SU-DHL-6 (cell line): ENCODE measurements at regions not wholly inside any gene's neighbourhood (a gene's known extent, or its start where the extent isn't known, plus 50 kb on each side); places are given as distances from the start of the nearest gene placed in this dataset.
A peak's percentile ranks its signal among the peaks of the same experiment; 100 is the strongest.
"Not testable (repeated sequence)": the region's sequence is repeated elsewhere in the genome, so short reads cannot be mapped to it uniquely, and the experiment has no call there.

Experiments
- H2AFZ ChIP-seq: fragments of 200-600 bp; sonication (generic); 2 replicates; pipeline ENCODE4 v1.6.1; 2014; ENCODE audit warnings: low read depth, mild to moderate bottlenecking, moderate library complexity, mixed read lengths, antibody characterized with exemption, low read length; ENCODE audit not compliant: severe bottlenecking
- H3F3A ChIP-seq: fragments of 200-600 bp; shearing (Covaris generic); 2 replicates; pipeline ENCODE4 v1.6.0; 2016; ENCODE audit warnings: antibody characterized with exemption, mild to moderate bottlenecking; ENCODE audit not compliant: insufficient read depth
- H3K27ac ChIP-seq: fragments of 200-600 bp; sonication (generic); 2 replicates; pipeline ENCODE4 v1.5.1; 2016; ENCODE audit warnings: low read depth, mild to moderate bottlenecking, low read length, moderate library complexity, mixed read lengths
- H3K27me3 ChIP-seq: fragments of 200-600 bp; sonication (generic), shearing (Covaris generic); 2 replicates; pipeline ENCODE4 v1.6.0; 2014; ENCODE audit warnings: mild to moderate bottlenecking, low read length
- H3K36me3 ChIP-seq: fragments of 200-600 bp; sonication (generic); 2 replicates; pipeline ENCODE4 v1.6.1; 2014; ENCODE audit warnings: mild to moderate bottlenecking, low read length, mixed read lengths
- H3K4me2 ChIP-seq: fragments of 300-600, 200-600 bp; shearing (Covaris generic), sonication (generic); 2 replicates; pipeline ENCODE4 v1.6.0; 2014; ENCODE audit warnings: low read length, low read depth, mild to moderate bottlenecking; ENCODE audit not compliant: poor library complexity, severe bottlenecking
- H3K4me3 ChIP-seq: fragments of 200-600 bp; sonication (generic); 2 replicates; pipeline ENCODE4 v1.5.1; 2014; ENCODE audit warnings: antibody characterized with exemption, low read length, mild to moderate bottlenecking, mixed read lengths; ENCODE audit not compliant: insufficient read depth, poor library complexity, severe bottlenecking
- H3K79me2 ChIP-seq: fragments of 200-600 bp; sonication (generic); 2 replicates; pipeline ENCODE4 v1.6.1; 2014; ENCODE audit warnings: mild to moderate bottlenecking, low read length, moderate library complexity; ENCODE audit not compliant: insufficient read depth
- H3K9ac ChIP-seq: fragments of 200-600 bp; sonication (generic); 2 replicates; pipeline ENCODE4 v1.7.0; 2014; ENCODE audit warnings: mild to moderate bottlenecking, low read length
- H3K9me2 ChIP-seq: fragments of 200-600 bp; sonication (generic); replicated peaks from 2 replicates; pipeline ENCODE4 v1.6.1; 2014; ENCODE audit warnings: low read length; ENCODE audit not compliant: insufficient read depth
- H3K9me3 ChIP-seq: fragments of 200-600 bp; sonication (generic); 2 replicates; pipeline ENCODE4 v1.6.1; 2014; ENCODE audit warnings: low read length, mixed read lengths; ENCODE audit not compliant: insufficient read depth
- H4K20me1 ChIP-seq: fragments of 200-600 bp; sonication (generic); 2 replicates; pipeline ENCODE4 v1.6.1; 2014; ENCODE audit warnings: low read depth, mild to moderate bottlenecking, antibody characterized with exemption, low read length, moderate library complexity, mixed read lengths

DNA sequence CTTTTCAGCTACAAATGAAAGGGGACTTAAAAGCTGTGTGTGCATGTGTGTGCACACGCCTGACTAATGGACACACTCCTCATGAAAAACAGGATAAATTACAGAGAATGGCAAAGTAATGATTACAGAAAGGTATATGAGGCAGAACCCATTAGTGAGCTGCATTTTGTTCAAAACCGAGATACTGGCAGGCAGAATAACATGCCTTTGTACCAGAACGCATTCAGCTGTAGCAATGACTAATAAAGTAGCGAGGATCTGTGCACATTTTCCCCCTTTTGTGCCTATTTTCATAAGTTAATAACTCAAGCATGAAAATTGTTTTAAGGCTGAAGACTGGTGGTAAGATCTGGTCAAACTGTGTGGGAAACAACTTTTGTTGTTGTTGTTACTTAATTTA lies 165.7 kb upstream of the PLGLB2 start:
- not testable (repeated sequence) for H2AFZ ChIP-seq, H3F3A ChIP-seq, H3K9me2 ChIP-seq, H3K36me3 ChIP-seq, H3K4me3 ChIP-seq, H3K9me3 ChIP-seq, H3K27ac ChIP-seq, H3K4me2 ChIP-seq, H3K9ac ChIP-seq, H3K79me2 ChIP-seq, H4K20me1 ChIP-seq, H3K27me3 ChIP-seq

DNA sequence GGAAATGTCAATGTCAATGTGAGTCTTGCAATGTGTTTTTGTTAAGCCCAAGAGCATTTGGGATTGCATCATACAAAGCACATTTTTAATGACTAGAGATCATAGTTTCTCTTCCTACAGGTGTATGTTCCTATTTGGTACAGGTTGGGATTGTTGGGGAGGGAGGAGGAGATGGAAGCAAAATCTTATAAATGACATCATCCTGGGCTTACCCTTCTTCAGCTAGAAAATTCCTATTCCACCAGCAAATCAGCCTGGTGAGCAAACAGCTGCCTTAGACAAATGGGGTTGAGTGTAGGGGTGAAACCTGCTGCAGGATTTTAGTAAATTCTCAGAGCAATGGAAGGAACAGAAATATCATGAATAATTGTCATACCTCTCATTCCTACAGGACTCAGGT lies 165.3 kb upstream of the PLGLB2 start:
- H3K27me3 ChIP-seq, H3K9me3 ChIP-seq, H2AFZ ChIP-seq, H3K9ac ChIP-seq, H3K4me3 ChIP-seq, H3K79me2 ChIP-seq, H4K20me1 ChIP-seq, H3K9me2 ChIP-seq, H3K36me3 ChIP-seq, H3F3A ChIP-seq: not testable (repeated sequence)
- Histone ChIP-seq H3K27ac (peak overlapping the region; percentile 74), H3K4me2 (peak overlapping the region; percentile 20)

DNA sequence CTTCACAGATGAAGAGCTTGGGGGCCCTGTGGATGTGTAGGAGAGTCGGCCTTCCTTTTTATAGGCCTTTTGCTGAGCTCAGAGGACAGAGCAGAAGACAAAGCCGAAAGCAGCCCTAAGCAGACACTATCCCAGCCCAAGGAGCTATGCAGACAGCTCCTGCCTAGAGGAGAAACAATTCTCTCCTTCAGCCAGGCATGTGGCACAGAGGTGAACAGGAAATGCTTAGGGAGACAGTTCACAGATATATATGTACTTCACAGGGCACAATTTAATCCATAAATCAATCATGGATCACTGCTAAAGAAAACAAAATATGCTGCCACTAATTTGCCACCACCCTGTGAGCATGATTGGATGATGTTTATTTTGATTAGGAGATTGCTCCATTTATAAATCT lies 164.5 kb upstream of the PLGLB2 start:
- H3F3A ChIP-seq, H3K9me3 ChIP-seq, H3K27me3 ChIP-seq, H3K9ac ChIP-seq, H3K4me2 ChIP-seq, H3K79me2 ChIP-seq, H2AFZ ChIP-seq, H3K9me2 ChIP-seq, H4K20me1 ChIP-seq, H3K4me3 ChIP-seq, H3K36me3 ChIP-seq: not testable (repeated sequence)
- H3K27ac ChIP-seq: peak overlapping the region; percentile 74; the same call in 1 of the 2 replicates

DNA sequence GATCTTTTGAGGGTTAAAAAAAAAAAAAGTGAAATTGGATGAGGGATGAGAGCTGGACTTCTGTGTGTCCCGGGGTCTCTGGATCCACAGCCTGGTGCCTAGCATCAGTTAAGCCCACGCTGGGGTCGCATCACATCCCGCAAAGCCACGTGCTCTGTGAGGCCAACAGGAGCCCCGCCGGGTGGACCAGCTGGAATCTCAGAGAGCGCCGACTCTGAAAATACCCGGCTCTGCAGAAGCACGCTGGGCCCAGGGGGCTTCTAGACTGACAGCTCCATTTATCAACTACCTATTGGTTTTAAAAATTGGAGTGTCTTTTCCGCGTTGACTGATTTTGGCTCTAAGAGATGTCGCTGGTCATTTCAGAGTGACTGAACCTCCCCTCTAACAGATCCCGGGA lies 164.1 kb upstream of the PLGLB2 start:
- not testable (repeated sequence) for H3K36me3 ChIP-seq, H3K4me3 ChIP-seq, H3K79me2 ChIP-seq, H3K27ac ChIP-seq, H4K20me1 ChIP-seq, H3K9ac ChIP-seq, H3K27me3 ChIP-seq, H3F3A ChIP-seq, H3K9me3 ChIP-seq, H3K9me2 ChIP-seq, H3K4me2 ChIP-seq, H2AFZ ChIP-seq

DNA sequence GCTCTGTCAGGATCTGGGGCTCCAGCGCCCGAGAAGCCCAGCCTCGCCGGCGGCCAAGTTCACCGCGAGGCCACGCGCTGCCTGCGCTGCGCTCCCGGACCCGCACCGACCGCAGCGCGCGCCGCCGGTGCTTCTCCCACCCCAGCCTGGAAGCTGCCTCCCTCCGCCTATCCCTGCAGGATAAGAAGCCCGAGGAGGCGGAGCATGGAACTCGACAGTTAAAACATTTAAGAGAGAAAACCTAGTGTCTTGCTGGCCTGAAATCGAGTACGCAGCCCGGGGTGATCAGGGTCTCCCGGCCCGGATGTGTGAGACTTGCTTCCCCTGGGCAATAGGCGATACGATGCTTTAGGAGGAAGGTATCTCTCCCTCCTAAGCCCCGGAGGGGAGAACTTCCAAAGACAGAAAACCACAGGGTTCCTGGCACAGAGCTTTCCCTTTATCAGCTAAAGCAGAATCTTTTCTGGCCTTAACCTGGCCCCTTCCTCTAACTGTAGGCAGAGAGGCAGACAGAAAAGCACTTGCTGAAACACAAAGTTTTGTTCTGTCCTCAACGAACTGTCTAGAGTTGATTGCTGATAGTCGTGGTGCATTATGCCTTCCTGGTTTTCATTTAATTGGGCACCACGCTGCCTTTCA lies 163.5 kb upstream of the PLGLB2 start:
- H3K9me2 ChIP-seq, H3K4me3 ChIP-seq, H3F3A ChIP-seq, H4K20me1 ChIP-seq, H3K36me3 ChIP-seq, H2AFZ ChIP-seq, H3K9ac ChIP-seq, H3K9me3 ChIP-seq, H3K27ac ChIP-seq, H3K4me2 ChIP-seq, H3K79me2 ChIP-seq, H3K27me3 ChIP-seq: not testable (repeated sequence)

DNA sequence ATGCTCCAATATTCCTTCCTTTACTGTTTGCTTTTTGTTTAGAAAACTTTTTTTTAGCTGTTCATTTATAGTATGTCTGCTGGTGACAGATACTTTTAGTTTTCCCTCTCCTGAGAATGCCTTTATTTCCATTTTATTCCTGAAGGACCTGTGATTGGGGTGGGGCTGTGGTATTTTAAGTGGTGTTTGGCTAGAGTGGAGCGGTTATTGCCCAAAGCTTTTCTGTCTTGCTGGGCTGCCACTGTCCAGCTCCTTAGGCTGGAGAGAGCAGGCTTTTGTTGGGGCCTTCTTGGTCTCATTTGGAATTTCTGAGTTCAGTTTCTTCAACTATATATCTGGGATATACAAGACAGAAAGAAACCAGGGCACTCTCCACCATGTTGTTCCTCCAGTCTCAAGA lies 160.0 kb upstream of the PLGLB2 start:
- H3K9me2 ChIP-seq, H3K36me3 ChIP-seq, H2AFZ ChIP-seq, H3K4me2 ChIP-seq, H3K79me2 ChIP-seq, H3K9me3 ChIP-seq, H3F3A ChIP-seq, H4K20me1 ChIP-seq, H3K9ac ChIP-seq, H3K4me3 ChIP-seq, H3K27me3 ChIP-seq, H3K27ac ChIP-seq: not testable (repeated sequence)

DNA sequence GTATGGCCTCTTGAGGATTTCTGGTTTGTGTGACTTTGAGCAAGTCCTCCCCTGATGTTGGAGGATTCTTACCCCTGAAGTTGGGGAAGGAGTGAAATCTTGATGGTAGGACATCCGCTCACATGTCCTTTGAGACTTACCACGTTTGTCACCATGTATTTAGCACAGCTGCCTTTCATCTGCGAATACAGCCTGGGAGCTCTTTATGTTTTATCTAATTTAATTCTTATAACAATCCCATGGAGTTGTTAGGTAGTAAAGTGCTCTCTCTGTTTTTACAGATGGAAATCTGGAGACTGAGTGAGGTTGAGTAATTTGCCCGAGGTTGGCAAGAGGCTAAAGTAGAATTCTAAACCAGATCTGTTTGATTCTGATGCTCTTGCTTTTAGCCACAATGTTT lies 154.9 kb upstream of the PLGLB2 start:
- H3K79me2 ChIP-seq, H3K9me2 ChIP-seq: not testable (repeated sequence)

DNA sequence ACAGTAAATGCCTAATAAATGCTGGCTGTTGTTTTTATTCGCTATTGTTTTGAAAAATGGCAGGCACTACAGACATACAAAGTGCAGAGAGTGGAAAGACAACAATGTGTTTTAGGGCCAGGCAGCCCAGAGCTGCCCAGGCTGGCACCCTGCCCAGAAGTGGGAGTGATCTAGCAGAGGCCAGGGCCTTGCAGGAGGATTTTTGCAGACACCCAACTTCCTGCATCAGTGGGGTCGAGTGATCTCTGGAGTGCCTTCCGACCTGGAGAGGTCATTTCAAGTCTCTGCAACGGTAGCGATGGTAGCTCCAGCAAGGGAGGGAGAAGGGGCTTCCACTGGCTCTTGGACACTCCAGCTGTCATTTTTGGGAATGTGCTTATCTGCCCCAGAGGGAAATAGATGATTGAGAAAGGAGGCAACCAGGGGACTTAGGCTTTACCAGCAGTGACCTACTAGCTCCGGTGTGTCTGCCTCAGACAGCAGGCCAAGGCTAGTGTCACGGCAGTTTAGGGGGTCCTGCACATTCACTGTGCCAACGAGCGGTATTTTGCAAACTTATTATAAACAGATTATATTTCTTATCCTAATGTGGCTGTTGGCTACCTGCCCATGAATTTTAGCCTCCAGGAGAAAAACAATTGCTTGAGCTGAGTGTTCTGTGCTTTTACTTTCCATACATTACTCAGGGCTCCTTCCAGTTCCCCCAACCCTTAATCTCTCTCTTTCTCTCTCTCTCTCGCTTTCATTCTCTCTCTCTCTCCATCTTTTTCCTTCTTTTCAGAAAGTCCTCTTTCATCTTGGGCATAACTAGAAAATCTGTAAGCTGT lies 153.9 kb upstream of the PLGLB2 start:
- H3K36me3 ChIP-seq, H2AFZ ChIP-seq, H3K79me2 ChIP-seq, H3K27me3 ChIP-seq, H3K4me3 ChIP-seq, H3F3A ChIP-seq, H3K9me2 ChIP-seq, H3K9ac ChIP-seq, H3K4me2 ChIP-seq, H4K20me1 ChIP-seq, H3K9me3 ChIP-seq, H3K27ac ChIP-seq: not testable (repeated sequence)

More for the DNA sequence above, 154.9 kb upstream of the PLGLB2 start:
- not testable (repeated sequence) for H3K27ac ChIP-seq, H3K36me3 ChIP-seq, H4K20me1 ChIP-seq, H3K4me2 ChIP-seq, H2AFZ ChIP-seq, H3K4me3 ChIP-seq, H3K9ac ChIP-seq, H3K27me3 ChIP-seq, H3K9me3 ChIP-seq, H3F3A ChIP-seq
